OCI-LY1 (cell line): ENCODE measurements at regions not wholly inside any gene's neighbourhood (a gene's known extent, or its start where the extent isn't known, plus 50 kb on each side); places are given as distances from the start of the nearest gene placed in this dataset.

ENCODE experiments used
- CTCF ChIP-seq: fragments of 200-600 bp; sonication (generic), shearing (Covaris generic); IDR thresholded peaks from 2 replicates; pipeline ENCODE4 v1.5.1; 2017; ENCODE audit warnings: mild to moderate bottlenecking, antibody characterized with exemption, low read length, moderate library complexity, mixed read lengths
- EZH2 ChIP-seq: fragments of 200-600 bp; sonication (generic), shearing (Covaris generic); IDR thresholded peaks from 2 replicates; pipeline ENCODE4 v1.8.0; 2017; ENCODE audit warnings: borderline replicate concordance, mixed run types, mild to moderate bottlenecking, antibody characterized with exemption, low read length, moderate library complexity, mixed read lengths

GRCh38 chr14:45916340-45916953, 663.4 kb upstream of the MIS18BP1 start:
- TF ChIP-seq CTCF = no peak
- TF ChIP-seq EZH2 = no peak
